ENCODE measurements at regions not wholly inside any gene's neighbourhood (a gene's known extent, or its start where the extent isn't known, plus 50 kb on each side); places are given as distances from the start of the nearest gene placed in this dataset.

DNA sequence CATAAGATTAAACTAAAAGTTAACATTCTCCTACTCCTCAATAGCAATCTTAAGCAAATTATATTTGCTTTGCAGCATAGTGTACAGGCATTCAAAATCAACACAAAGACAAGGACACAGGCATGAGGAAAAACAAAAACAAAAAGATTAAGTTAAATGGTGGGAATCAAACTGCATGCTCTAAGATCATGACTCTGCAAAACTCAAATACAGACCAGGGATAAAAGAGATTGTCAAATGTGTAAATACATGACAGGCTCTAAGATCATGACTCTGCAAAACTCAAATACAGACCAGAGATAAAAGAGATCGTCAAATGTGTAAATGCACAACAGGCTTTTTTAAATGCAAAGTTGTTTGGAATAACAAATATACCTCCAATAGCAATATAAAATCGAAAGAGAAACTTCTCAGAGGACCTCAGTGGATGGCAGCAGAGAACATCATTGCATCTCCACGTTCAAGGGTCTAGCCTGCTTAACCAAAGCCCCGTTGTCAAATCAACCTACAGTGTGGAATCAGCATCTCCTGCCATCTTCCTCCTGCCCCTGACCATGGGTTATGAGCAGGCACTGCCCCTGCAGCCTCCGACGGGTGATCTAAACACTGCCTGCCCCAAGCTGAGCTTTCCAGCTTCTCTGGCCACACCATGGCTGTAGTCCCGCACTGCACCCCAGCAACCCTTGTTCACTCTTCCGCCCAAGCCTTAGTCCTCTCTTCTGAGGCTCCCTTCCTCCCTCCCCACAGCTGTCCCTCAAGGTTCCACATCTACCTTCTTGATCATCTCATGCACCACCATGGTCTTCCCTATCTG lies 446.1 kb downstream of the SOX9 start:
- peaks cover 0 to 2% (median 0%) of the 10 kb centered on the region in 4 donors for H3K4me1 ChIP-seq
- no peak overlapping the region for H3K27ac ChIP-seq
- peaks cover 0 to 26% of the 10 kb centered on the region in 2 donors for H3K27me3 ChIP-seq
- TF ChIP-seq, protein P1, sequence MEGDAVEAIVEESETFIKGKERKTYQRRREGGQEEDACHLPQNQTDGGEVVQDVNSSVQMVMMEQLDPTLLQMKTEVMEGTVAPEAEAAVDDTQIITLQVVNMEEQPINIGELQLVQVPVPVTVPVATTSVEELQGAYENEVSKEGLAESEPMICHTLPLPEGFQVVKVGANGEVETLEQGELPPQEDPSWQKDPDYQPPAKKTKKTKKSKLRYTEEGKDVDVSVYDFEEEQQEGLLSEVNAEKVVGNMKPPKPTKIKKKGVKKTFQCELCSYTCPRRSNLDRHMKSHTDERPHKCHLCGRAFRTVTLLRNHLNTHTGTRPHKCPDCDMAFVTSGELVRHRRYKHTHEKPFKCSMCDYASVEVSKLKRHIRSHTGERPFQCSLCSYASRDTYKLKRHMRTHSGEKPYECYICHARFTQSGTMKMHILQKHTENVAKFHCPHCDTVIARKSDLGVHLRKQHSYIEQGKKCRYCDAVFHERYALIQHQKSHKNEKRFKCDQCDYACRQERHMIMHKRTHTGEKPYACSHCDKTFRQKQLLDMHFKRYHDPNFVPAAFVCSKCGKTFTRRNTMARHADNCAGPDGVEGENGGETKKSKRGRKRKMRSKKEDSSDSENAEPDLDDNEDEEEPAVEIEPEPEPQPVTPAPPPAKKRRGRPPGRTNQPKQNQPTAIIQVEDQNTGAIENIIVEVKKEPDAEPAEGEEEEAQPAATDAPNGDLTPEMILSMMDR (IDR thresholded peaks at IDR 0.05) = no peak
- no peak overlapping the region for H3K4me3 ChIP-seq
- DNase-seq = no peak
- intact Hi-C loops (cut with DNase I; ENCODE audit: low total_unique reads) = loop anchor here (10.0 kb wide), 1 partner anchor 158 kb away; no protein-coding TSS in a partner anchor
- H3K36me3 ChIP-seq = no peaks in the 10 kb centered on the region
- H3K9me3 ChIP-seq = no peaks in the 10 kb centered on the region

- intact Hi-C loops (cut with DNase I; ENCODE audit: low total_unique reads) = loop anchor here (10.0 kb wide), 1 partner anchor 157 kb away; no protein-coding TSS in a partner anchor
Observed at GRCh38 chr17:72567774-72568173, 447.0 kb downstream of the SOX9 start.

GRCh38 chr17:72569148-72569946 lies 448.5 kb downstream of the SOX9 start:
- Histone ChIP-seq H3K27ac (no peak overlapping the region), H3K4me3 (no peak overlapping the region), H3K9me3 (no peaks in the 10 kb centered on the region), H3K27me3 (peaks cover 0 to 37% of the 10 kb centered on the region in 2 donors), H3K36me3 (no peaks in the 10 kb centered on the region), H3K4me1 (peaks cover 0 to 2% (median 0%) of the 10 kb centered on the region in 4 donors)
- TF ChIP-seq, protein P1 (IDR thresholded peaks at IDR 0.05) = no peak
- intact Hi-C loops (cut with DNase I; ENCODE audit: low total_unique reads) = loop anchor here (10.0 kb wide), 1 partner anchor 155 kb away; no protein-coding TSS in a partner anchor
- no peak for DNase-seq

More at GRCh38 chr17:72567774-72568173, 447.0 kb downstream of the SOX9 start:
- Histone ChIP-seq H3K36me3 (no peaks in the 10 kb centered on the region), H3K9me3 (no peaks in the 10 kb centered on the region), H3K27me3 (peaks cover 0 to 26% of the 10 kb centered on the region in 2 donors), H3K27ac (no peak overlapping the region), H3K4me3 (no peak overlapping the region), H3K4me1 (peaks cover 0 to 2% (median 0%) of the 10 kb centered on the region in 4 donors)
- TF ChIP-seq, protein P1 (IDR thresholded peaks at IDR 0.05) = no peak
- no peak for DNase-seq

GRCh38 chr17:72571813-72572396 lies 451.1 kb downstream of the SOX9 start:
- intact Hi-C loops (cut with DNase I; ENCODE audit: low total_unique reads) = no loop called here
- Histone ChIP-seq H3K9me3 (no peaks in the 10 kb centered on the region), H3K4me1 (peaks cover 0 to 2% (median 0%) of the 10 kb centered on the region in 4 donors), H3K36me3 (no peaks in the 10 kb centered on the region), H3K4me3 (no peak overlapping the region), H3K27ac (no peak overlapping the region), H3K27me3 (peaks cover 0 to 63% of the 10 kb centered on the region in 2 donors)
- no peak for DNase-seq
- TF ChIP-seq, protein P1 (IDR thresholded peaks at IDR 0.05) = no peak
